C4-2B (cell line): ENCODE measurements at regions not wholly inside any gene's neighbourhood (a gene's known extent, or its start where the extent isn't known, plus 50 kb on each side); places are given as distances from the start of the nearest gene placed in this dataset.

ENCODE experiments used
- H3K27ac ChIP-seq: fragments of 450-650 bp; 2 replicates; pipeline ENCODE4 v1.5.1; 2017
- CTCF ChIP-seq: fragments of 450-650 bp; conservative IDR thresholded peaks from 2 replicates; pipeline ENCODE4 v1.5.1; 2017; ENCODE audit warnings: mild to moderate bottlenecking
- ZFX ChIP-seq: fragments of 450-650 bp; IDR thresholded peaks from 2 replicates; pipeline ENCODE4 v1.6.1; 2017

GRCh38 chr1:218945050-218945449 is 228.6 kb upstream of the LYPLAL1 start:
- TF ChIP-seq ZFX (no peak), CTCF (no peak)
- H3K27ac ChIP-seq, result no peak overlapping the region

- H3K27ac ChIP-seq, result no peak overlapping the region
- no peak for TF ChIP-seq CTCF
- TF ChIP-seq ZFX, result no peak
Observed at GRCh38 chr1:218946147-218946546, 227.5 kb upstream of the LYPLAL1 start.

GRCh38 chr1:218948446-218948845 is 225.2 kb upstream of the LYPLAL1 start:
- TF ChIP-seq ZFX, result no peak
- no peak for TF ChIP-seq CTCF
- no peak overlapping the region for H3K27ac ChIP-seq

GRCh38 chr1:218953386-218953785 is 220.3 kb upstream of the LYPLAL1 start:
- no peak for TF ChIP-seq ZFX
- no peak for TF ChIP-seq CTCF
- no peak overlapping the region for H3K27ac ChIP-seq

- H3K27ac ChIP-seq, result no peak overlapping the region
- no peak for TF ChIP-seq CTCF
- TF ChIP-seq ZFX, result no peak
Observed at GRCh38 chr1:218957971-218958370, 215.7 kb upstream of the LYPLAL1 start.

GRCh38 chr1:218959784-218960183 is 213.9 kb upstream of the LYPLAL1 start:
- H3K27ac ChIP-seq, result no peak overlapping the region
- TF ChIP-seq CTCF (no peak), ZFX (no peak)

GRCh38 chr1:218964471-218965185 is 209.1 kb upstream of the LYPLAL1 start:
- no peak overlapping the region for H3K27ac ChIP-seq

More at GRCh38 chr1:218964471-218965185, 209.1 kb upstream of the LYPLAL1 start:
- TF ChIP-seq ZFX, result no peak
- no peak for TF ChIP-seq CTCF
